IPS DF 6.9 (cell line): ENCODE measurements at regions not wholly inside any gene's neighbourhood (a gene's known extent, or its start where the extent isn't known, plus 50 kb on each side); places are given as distances from the start of the nearest gene placed in this dataset.
"Not testable (repeated sequence)": the region's sequence is repeated elsewhere in the genome, so short reads cannot be mapped to it uniquely, and the experiment has no call there.

Experiments used
- DNase-seq: peaks from one replicate; pipeline ENCODE4 v3.0.0-alpha.2; 2013; ENCODE audit warnings: low read depth, low spot score
- H3K27ac ChIP-seq: one replicate; pipeline ENCODE4 v1.5.1; 2013; ENCODE audit warnings: low read length, control low read depth
- H3K27me3 ChIP-seq: 2 replicates; pipeline ENCODE4 v1.6.1; 2013; ENCODE audit warnings: mild to moderate bottlenecking, low read length; ENCODE audit not compliant: control insufficient read depth, insufficient read depth
- H3K36me3 ChIP-seq: 2 replicates; pipeline ENCODE4 v1.6.1; 2013; ENCODE audit warnings: low read length; ENCODE audit not compliant: control insufficient read depth, insufficient read depth
- H3K4me1 ChIP-seq: 2 replicates; pipeline ENCODE4 v1.6.1; 2013; ENCODE audit warnings: low read length; ENCODE audit not compliant: control insufficient read depth, insufficient read depth
- H3K4me3 ChIP-seq: 2 replicates; pipeline ENCODE4 v1.5.1; 2013; ENCODE audit warnings: mild to moderate bottlenecking, low read length
- H3K9me3 ChIP-seq: 2 replicates; pipeline ENCODE4 v1.6.1; 2013; ENCODE audit warnings: low read length, inconsistent platforms; ENCODE audit not compliant: control insufficient read depth, insufficient read depth
- WGBS: extraction: QIAGEN DNeasy Blood & Tissue Kit; methylation state at CpG from one replicate; pipeline ENCODE4 v1.1.7; 2013; ENCODE audit warnings: mixed read lengths, missing lambda C conversion rate; ENCODE audit not compliant: insufficient read length, insufficient coverage; 5-methylcytosine and 5-hydroxymethylcytosine counted together

DNA sequence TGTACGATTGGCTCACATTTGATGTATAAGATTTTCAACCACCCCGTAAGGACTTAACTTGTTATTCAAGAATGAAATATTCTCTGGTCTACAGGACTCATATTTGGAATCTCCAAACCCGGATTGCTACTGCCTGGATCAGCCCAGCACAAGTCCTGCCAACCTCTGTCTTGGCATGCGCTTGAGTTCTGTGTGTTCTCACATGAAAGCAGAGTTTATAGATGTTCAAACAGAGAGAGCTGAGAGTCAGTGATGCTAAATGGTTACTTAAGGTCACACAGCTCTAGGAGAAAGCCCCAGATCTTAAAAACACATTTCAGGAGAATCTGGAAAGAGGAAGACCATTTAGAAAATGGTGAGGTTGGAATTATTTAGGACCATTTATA lies 268.0 kb upstream of the TBL1XR1 start:
- H3K4me1 ChIP-seq, result no peaks in the 10 kb centered on the region
- H3K27ac ChIP-seq, result no peak overlapping the region
- no CpG with 5 or more reads among the region's 4 CpGs for WGBS
- no peaks in the 10 kb centered on the region for H3K9me3 ChIP-seq
- no peak overlapping the region for H3K4me3 ChIP-seq
- DNase-seq, result no peak
- H3K27me3 ChIP-seq, result no peaks in the 10 kb centered on the region
- H3K36me3 ChIP-seq, result no peaks in the 10 kb centered on the region

DNA sequence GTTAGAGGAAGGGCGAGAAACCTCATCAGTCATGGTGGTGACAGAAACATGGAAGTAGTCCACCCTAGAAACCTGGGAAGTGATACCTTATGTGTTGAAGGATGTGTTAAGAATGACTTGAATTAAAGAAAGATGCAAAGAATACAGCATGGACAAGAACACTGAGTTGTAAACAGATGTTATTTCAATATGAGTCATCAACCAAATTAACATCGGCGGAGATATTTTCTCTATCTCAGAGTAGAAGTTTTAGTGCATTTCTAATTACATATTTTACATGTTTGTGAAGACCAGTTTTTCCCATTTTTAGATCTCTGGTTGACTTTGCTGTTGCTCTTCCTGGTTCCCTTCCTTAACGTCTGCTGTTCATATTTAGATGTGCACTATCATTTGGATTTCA lies 268.8 kb upstream of the TBL1XR1 start:
- WGBS, result no CpG with 5 or more reads among the region's 4 CpGs
- Histone ChIP-seq H3K4me3 (no peak overlapping the region), H3K9me3 (no peaks in the 10 kb centered on the region), H3K36me3 (no peaks in the 10 kb centered on the region), H3K27ac (no peak overlapping the region), H3K27me3 (no peaks in the 10 kb centered on the region), H3K4me1 (no peaks in the 10 kb centered on the region)
- DNase-seq, result no peak

DNA sequence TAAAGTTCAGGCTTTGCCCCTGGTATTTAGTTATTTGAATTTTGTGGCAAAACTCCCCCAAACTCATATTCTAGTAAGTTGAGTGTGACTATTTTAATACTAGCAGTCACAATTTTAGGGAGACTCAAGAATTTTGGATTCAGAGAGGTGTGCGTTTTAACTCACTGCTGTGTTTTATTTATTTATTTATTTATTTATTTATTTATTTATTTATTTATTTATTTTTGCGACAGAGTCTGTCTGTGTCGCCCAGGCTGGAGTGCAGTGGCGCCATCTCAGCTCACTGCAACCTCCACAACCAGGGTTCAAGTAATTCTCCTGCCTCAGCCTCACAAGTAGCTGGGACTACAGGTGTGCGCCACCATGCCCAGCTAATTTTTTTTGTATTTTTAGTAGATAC lies 269.3 kb upstream of the TBL1XR1 start:
- H3K4me1 ChIP-seq, H3K4me3 ChIP-seq, H3K36me3 ChIP-seq, DNase-seq, H3K27me3 ChIP-seq, H3K27ac ChIP-seq, H3K9me3 ChIP-seq: not testable (repeated sequence)
- WGBS, result no CpG with 5 or more reads among the region's 5 CpGs

DNA sequence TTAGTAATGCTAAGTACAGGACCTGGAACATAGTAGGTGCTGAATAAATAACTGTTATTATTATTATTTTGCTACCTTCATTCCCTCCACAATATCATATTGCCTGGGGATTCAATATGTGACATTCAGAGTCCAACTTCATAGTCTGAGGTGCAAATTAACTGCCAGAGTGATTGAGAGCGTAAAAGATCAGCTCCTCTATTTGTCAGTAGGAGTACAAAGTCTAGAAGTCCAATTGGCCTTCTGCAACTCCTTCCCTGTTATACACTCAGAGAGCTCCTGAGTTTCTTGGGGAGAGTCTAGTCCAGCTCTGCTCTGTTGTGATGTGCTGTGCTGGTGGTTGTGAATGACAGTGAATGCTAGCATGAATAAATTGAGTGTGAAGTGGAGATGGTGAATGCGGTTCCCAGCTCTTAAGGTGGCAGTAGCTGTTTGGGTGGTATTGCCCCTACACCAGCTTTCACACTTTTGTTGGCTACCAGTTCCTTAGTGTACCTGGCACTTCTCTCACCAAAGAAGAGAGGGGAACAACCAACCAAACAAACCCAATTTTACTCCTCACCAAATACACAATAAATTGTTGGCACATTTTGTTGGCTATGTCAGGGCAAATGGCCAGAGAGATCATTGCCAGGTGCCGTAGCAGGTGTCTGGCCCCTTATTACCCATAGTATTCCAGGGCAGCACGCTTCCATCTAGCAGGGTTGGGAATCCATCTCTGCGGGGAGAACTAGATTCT lies 270.1 kb upstream of the TBL1XR1 start:
- Histone ChIP-seq H3K27me3 (no peaks in the 10 kb centered on the region), H3K27ac (no peak overlapping the region), H3K4me3 (no peak overlapping the region), H3K36me3 (no peaks in the 10 kb centered on the region), H3K4me1 (no peaks in the 10 kb centered on the region), H3K9me3 (no peaks in the 10 kb centered on the region)
- no CpG with 5 or more reads among the region's 5 CpGs for WGBS
- no peak for DNase-seq

DNA sequence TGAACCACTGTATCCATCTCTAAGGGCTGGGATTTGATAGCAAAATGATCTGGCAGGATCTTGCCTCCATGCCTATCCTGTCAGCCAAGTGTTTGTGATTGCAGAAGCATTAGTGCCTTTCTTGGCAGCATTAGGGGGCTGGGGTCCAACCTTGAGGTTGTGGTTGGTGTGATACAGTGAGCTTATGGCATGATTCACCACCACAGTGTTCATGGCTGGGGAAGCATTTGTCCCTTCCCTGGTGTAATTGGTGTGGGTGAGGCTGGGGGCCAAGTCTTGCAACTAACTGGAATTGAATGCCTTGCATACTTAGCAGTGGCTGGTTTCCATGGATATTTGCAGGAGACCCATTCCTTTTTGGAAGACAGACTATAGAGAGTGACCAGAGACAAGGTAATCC lies 271.0 kb upstream of the TBL1XR1 start:
- Histone ChIP-seq H3K27me3 (no peaks in the 10 kb centered on the region), H3K4me3 (no peak overlapping the region), H3K36me3 (no peaks in the 10 kb centered on the region), H3K4me1 (no peaks in the 10 kb centered on the region), H3K27ac (no peak overlapping the region), H3K9me3 (no peaks in the 10 kb centered on the region)
- no peak for DNase-seq

DNA sequence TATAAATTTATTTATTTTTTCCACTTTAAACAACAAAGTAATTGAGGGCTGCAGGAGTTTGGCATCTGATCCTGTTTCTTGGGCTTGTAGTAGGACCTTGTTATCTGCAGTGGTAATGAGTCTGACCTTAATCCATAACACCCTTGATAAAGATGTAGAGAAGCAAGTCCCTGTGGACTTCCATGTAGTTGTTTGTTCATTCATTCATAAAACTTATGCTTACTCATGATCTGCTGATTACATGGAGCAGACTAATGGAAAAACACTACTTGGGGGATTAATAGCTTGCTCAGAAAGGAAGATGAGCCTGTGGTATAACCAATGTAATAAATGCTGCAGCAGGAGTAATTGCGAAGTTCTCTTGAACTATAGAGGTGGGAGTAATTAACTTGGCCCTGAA lies 271.5 kb upstream of the TBL1XR1 start:
- H3K4me1 ChIP-seq, result no peaks in the 10 kb centered on the region
- no peak overlapping the region for H3K27ac ChIP-seq
- H3K9me3 ChIP-seq, result no peaks in the 10 kb centered on the region
- no peak for DNase-seq
- H3K4me3 ChIP-seq, result no peak overlapping the region
- H3K36me3 ChIP-seq, result no peaks in the 10 kb centered on the region
- WGBS, result no CpG with 5 or more reads among the region's 1 CpG
- H3K27me3 ChIP-seq, result no peaks in the 10 kb centered on the region

DNA sequence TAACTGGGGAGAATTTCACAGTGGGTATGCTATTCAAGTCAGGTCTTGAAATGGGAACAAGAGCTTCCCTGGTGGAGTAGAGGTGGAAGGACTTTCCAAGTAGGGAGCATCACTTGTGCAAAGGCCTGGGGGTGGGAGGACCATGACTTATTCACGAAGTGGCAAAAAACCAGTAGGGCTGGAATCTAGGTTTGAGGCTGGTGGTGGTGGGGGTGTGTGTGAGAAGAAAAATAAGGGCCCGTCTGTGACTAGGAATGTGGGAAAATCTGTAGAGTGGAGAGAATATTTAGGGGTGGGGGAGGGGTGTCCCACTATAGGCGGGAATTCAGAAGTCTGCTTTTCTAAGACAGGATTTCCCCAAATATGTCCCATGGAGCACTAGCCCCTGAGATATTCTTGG lies 271.9 kb upstream of the TBL1XR1 start:
- WGBS, result no CpG with 5 or more reads among the region's 3 CpGs
- Histone ChIP-seq H3K27ac (no peak overlapping the region), H3K9me3 (no peaks in the 10 kb centered on the region), H3K36me3 (no peaks in the 10 kb centered on the region), H3K27me3 (no peaks in the 10 kb centered on the region), H3K4me1 (no peaks in the 10 kb centered on the region), H3K4me3 (no peak overlapping the region)
- no peak for DNase-seq

DNA sequence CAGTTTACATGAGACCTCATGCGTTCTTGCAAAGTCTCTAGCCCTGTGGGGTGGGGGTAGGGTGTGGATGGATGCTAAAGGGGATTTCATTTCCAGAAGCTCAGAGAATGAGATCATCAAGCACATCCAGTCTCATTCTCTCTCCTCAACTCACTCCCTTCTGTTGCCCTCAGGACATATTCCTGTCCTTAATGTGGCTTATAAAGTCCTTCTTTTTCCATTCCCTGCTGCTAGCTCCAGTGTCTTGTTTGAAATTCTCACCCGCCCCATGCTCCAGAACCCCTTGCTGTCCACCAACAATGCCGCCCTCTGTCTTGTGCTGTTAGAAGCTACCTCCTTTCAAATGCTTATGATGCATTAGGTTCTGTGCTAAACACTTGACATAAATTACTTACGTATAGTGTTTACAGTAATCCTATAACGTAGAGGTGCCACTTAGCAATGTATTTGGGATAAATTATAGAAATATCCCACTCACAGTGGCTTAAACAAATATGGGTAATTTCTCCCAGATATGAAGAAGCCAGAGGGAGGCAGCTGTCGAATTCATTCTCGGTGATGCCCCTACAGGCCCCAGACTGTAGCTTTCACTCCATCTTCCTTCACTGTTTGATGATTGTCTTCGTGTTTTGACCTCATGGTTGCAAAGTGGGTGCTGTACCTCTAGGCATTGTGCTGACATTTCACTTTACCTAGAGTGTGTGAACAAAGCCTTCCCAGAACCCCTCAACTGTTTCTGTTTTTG lies 273.1 kb upstream of the TBL1XR1 start:
- H3K36me3 ChIP-seq, result no peaks in the 10 kb centered on the region
- no peak overlapping the region for H3K27ac ChIP-seq
- H3K4me3 ChIP-seq, result no peak overlapping the region
- no peak for DNase-seq
- no CpG with 5 or more reads among the region's 8 CpGs for WGBS
- H3K27me3 ChIP-seq, result no peaks in the 10 kb centered on the region
- no peaks in the 10 kb centered on the region for H3K4me1 ChIP-seq
- no peaks in the 10 kb centered on the region for H3K9me3 ChIP-seq

DNA sequence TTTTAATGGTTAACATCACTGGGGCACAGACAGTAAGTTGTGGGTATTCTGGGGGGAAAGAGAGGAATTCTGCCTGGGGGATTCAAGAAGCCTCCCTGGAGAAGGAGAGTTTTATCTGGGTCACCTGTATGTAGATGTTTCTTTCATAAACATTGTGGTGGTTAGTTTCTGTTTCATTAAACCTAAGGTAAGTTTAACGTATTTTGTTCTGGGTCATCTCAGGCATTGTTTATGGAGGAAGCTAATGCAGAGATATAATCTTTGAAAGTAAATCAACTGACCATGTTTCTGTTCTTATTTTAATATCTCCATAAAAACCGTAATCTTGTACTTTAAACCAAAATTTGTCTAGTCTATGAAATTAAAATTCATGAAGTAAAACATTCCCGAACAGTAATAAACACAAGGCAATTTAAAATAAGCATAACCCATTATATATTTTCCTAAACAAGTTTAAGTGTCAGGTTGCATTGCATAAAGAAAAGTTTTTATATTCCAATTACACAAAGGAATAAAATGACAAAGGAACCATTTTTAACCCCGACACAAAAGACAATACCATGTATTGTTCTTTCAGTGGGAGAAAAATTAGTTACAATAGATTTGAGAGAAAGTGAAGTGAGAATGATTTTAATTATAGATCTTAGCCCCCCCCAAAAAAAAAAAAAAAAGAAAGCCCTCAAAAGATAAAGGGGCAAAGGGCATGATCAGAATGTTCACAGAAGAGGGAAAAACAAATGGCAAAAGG lies 274.6 kb upstream of the TBL1XR1 start:
- Histone ChIP-seq H3K9me3 (no peaks in the 10 kb centered on the region), H3K4me3 (no peak overlapping the region), H3K27me3 (no peaks in the 10 kb centered on the region), H3K27ac (no peak overlapping the region), H3K36me3 (no peaks in the 10 kb centered on the region), H3K4me1 (no peaks in the 10 kb centered on the region)
- no peak for DNase-seq
- WGBS, result no CpG with 5 or more reads among the region's 4 CpGs

DNA sequence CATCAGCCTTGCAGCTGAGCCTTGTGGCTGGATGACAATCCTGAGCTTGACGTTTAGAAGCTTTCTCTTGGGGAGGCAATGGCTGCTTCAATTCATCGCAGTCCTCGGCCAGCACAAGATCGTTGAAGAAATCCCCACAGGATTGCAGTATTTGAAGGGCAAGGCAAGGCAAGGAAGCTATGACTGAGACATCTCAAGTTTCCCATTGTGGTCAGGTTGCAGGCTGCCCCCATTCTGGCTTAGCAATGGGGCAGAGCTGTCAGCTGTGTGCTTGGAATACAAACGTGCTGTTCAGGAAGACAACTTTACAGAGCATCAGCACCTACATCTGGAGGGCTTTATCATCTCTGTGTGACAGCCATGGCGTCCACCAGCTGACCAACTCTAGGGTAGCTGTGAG lies 275.9 kb upstream of the TBL1XR1 start:
- no peaks in the 10 kb centered on the region for H3K36me3 ChIP-seq
- no peak overlapping the region for H3K4me3 ChIP-seq
- no peaks in the 10 kb centered on the region for H3K27me3 ChIP-seq
- no peak overlapping the region for H3K27ac ChIP-seq
- DNase-seq, result no peak
- no peaks in the 10 kb centered on the region for H3K4me1 ChIP-seq
- no CpG with 5 or more reads among the region's 6 CpGs for WGBS
- no peaks in the 10 kb centered on the region for H3K9me3 ChIP-seq
